ENCODE measurements at regions not wholly inside any gene's neighbourhood (a gene's known extent, or its start where the extent isn't known, plus 50 kb on each side); places are given as distances from the start of the nearest gene placed in this dataset.

DNA sequence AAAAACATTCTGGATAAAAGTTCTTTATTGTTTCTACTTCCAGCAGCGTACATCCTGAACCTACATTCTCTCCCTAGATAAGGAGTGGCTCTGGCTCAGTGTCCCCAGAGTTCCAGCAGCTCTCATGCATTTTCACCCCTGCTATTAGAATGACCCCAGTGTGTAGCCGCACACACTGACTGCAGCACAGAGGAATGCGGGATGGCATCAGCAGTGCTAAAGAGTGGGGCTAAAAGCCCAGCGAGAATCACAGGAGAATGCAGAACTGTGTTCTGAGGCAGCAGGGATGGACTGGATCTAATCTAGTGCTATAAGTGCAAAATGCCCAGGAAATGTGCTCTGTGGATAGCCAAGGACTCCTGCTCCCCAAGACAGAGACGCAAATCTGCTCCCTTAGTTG, 66.4 kb upstream of the TJP1 start (continued):
- no peak for TF ChIP-seq SIX1 (CRISPR knock-in tag; IDR thresholded peaks at IDR 0.05; ENCODE audit: borderline replicate concordance)
- TF ChIP-seq ZNF776 (CRISPR knock-in tag; IDR thresholded peaks at IDR 0.05) = no peak
- no peak for TF ChIP-seq MIER3 (CRISPR knock-in tag; IDR thresholded peaks at IDR 0.05; ENCODE audit: borderline replicate concordance)

DNA sequence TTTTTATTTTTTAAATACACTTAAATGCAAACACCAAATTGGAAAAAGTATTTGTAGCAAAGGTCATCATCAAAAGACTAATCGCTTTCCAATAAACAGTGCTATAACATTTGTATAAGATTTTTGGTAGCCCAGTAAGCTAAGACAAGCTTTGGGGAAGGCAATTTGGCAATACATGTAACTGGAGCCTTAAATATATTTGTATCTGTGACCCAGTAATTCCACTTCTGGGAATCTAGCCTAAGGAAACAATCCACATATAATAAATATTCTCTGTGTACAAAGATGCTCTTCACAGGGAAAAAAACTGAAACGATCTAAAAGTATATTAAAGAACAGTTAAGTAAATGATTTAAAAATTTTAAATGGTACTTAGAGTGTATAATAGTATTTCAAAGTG, 65.5 kb upstream of the TJP1 start:
- ATAC-seq (no peak), DNase-seq (ENCODE audit: low spot score) (no peak), FAIRE-seq (no peak)
- Histone ChIP-seq H3K27ac (ENCODE audit: extremely low read length, insufficient read depth, low read length) (no peak overlapping the region), H3K4me3 (replicated peaks in 1 of 3; ENCODE audit: insufficient read depth in 1 of 3, low read depth in 2 of 3, low read length in 3 of 3) (no peak overlapping the region), H3K4me2 (ENCODE audit: low read depth, low read length) (no peak overlapping the region), H3K9me3 (ENCODE audit: low read length) (no peaks in the 10 kb centered on the region), H3K79me2 (ENCODE audit: insufficient read depth, low read length) (no peaks in the 10 kb centered on the region), H3K4me1 (ENCODE audit: insufficient read depth, low read length) (peaks cover 7% of the 10 kb centered on the region), H2AFZ (ENCODE audit: low read length) (no peak overlapping the region), H3K36me3 (replicated peaks in 1 of 2; ENCODE audit: control insufficient read depth in 1 of 2, insufficient read depth in 2 of 2, low read length in 2 of 2) (no peaks in the 10 kb centered on the region), H3K27me3 (ENCODE audit: control insufficient read depth in 1 of 2, insufficient read depth in 2 of 2, low read length in 2 of 2) (peaks cover 0 to 4% of the 10 kb centered on the region in 2 experiments; a peak in 1 of 5 replicates), H3K9ac (ENCODE audit: insufficient read depth, low read depth, low read length) (no peak overlapping the region), H4K20me1 (ENCODE audit: insufficient read depth, low read length) (no peaks in the 10 kb centered on the region)
- 16% methylated on average over 2 of the region's 2 CpGs for WGBS (ENCODE audit: low lambda C conversion rate)
- TF ChIP-seq ZBTB38 (CRISPR knock-in tag; IDR thresholded peaks at IDR 0.05) (no peak), NPAS2 (CRISPR knock-in tag; IDR thresholded peaks at IDR 0.05; ENCODE audit: borderline replicate concordance) (no peak), ZNF737 (CRISPR knock-in tag; IDR thresholded peaks at IDR 0.05; ENCODE audit: borderline replicate concordance) (no peak), ZSCAN31 (CRISPR knock-in tag; IDR thresholded peaks at IDR 0.05; ENCODE audit: low read depth) (no peak), MED1 (CRISPR knock-in tag; IDR thresholded peaks at IDR 0.05) (no peak), ZBTB1 (CRISPR knock-in tag; IDR thresholded peaks at IDR 0.05; ENCODE audit: borderline replicate concordance) (no peak)
- TF ChIP-seq, protein P1, sequence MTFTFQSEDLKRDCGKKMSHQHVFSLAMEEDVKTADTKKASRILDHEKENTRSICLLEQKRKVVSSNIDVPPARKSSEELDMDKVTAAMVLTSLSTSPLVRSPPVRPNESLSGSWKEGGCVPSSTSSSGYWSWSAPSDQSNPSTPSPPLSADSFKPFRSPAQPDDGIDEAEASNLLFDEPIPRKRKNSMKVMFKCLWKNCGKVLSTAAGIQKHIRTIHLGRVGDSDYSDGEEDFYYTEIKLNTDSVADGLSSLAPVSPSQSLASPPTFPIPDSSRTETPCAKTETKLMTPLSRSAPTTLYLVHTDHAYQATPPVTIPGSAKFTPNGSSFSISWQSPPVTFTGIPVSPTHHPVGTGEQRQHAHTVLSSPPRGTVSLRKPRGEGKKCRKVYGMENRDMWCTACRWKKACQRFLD (CRISPR knock-in tag; IDR thresholded peaks at IDR 0.05; ENCODE audit: borderline replicate concordance) = no peak
- TF ChIP-seq, protein P2, sequence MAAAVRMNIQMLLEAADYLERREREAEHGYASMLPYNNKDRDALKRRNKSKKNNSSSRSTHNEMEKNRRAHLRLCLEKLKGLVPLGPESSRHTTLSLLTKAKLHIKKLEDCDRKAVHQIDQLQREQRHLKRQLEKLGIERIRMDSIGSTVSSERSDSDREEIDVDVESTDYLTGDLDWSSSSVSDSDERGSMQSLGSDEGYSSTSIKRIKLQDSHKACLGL (CRISPR knock-in tag; IDR thresholded peaks at IDR 0.05) = no peak
- no TSS peak for BruUV-seq (replicated peaks)
- POLR2A ChIA-PET = no interaction called here
- CTCF ChIA-PET (ENCODE audit: low intra/inter-chr PET ratio, low total read pairs) = no interaction called here
- in situ Hi-C loops (cut with HindIII; ENCODE audit: extremely low pct_ligation_motif_present, low pct_unique_long_range_greater_than_20kb) = no loop called here
- intact Hi-C loops (cut with micrococcal nuclease; ENCODE audit: unreplicated experiment) = no loop called here
